HepG2 (cell line): ENCODE measurements at regions not wholly inside any gene's neighbourhood (a gene's known extent, or its start where the extent isn't known, plus 50 kb on each side); places are given as distances from the start of the nearest gene placed in this dataset.

Source experiments
- ATAC-seq: fragments of 200-7000 bp; cut with Tn5 transposase; 3 replicates; pipeline ENCODE4 v1.9.1; 2020; ENCODE audit warnings: mild to moderate bottlenecking, moderate library complexity
- BruUV-seq: library from RNA; stranded (reverse); fragments of 400-500 nt; replicated peaks from 2 replicates; lab custom pipeline; 2021; lab: Mats Ljungman, UMichigan
- CTCF ChIA-PET: fragments of 300-600 bp; formaldehyde crosslinking; extraction: SDS; loops from one replicate; lab custom pipeline; 2021; ENCODE audit warnings: low total read pairs, inconsistent platforms, low intra/inter-chr PET ratio; lab: Yijun Ruan, JAX
- POLR2A ChIA-PET: fragments of 350-600 bp; sonication (Branson Sonifier 250); formaldehyde crosslinking; loops from one replicate; lab custom pipeline; 2020; ENCODE audit warnings: antibody characterized with exemption, inconsistent platforms; lab: Yijun Ruan, JAX
- DNase-seq: peaks from one replicate; pipeline ENCODE4 v3.0.0-alpha.2; 2015; ENCODE audit warnings: low spot score
- FAIRE-seq: peaks from 3 replicates; lab custom pipeline; 2011; peaks lifted over from hg19 to GRCh38; lab: Jason Lieb, UNC
- H2AFZ ChIP-seq: one replicate; pipeline ENCODE4 v1.6.1; 2011; ENCODE audit warnings: low read length, inconsistent platforms
- H3K27ac ChIP-seq: fragments of 300-600 bp; 3 replicates; pipeline ENCODE4 v1.8.0; 2011; ENCODE audit warnings: mixed run types, mild to moderate bottlenecking, mixed read lengths, low read length, inconsistent platforms; ENCODE audit not compliant: insufficient read depth; ENCODE audit errors: extremely low read length
- H3K27me3 ChIP-seq, 2 experiments: fragments of 200-600 bp in 1 of 2; 2 replicates in 1 of 2; 3 replicates in 1 of 2; pipeline versions ENCODE4 v1.6.0 to v1.8.0; 2011; ENCODE audit warnings: low read length in 2 of 2, mild to moderate bottlenecking in 2 of 2, moderate library complexity in 2 of 2, inconsistent platforms in 1 of 2; ENCODE audit not compliant: insufficient read depth in 2 of 2, control insufficient read depth in 1 of 2
- H3K36me3 ChIP-seq, 2 experiments: fragments of 200-600 bp in 1 of 2; replicated peaks in 1 of 2; 2 replicates in 1 of 2; 3 replicates in 1 of 2; pipeline versions ENCODE4 v1.5.1 to v1.8.0; 2011; ENCODE audit warnings: low read length in 2 of 2, inconsistent platforms in 1 of 2; ENCODE audit not compliant: insufficient read depth in 2 of 2, control insufficient read depth in 1 of 2
- H3K4me1 ChIP-seq: 2 replicates; pipeline ENCODE4 v1.5.1; 2012; ENCODE audit warnings: low read length, inconsistent platforms; ENCODE audit not compliant: insufficient read depth
- H3K4me2 ChIP-seq: 2 replicates; pipeline ENCODE4 v1.6.0; 2011; ENCODE audit warnings: low read depth, low read length, inconsistent platforms
- H3K4me3 ChIP-seq, 3 experiments: fragments of 200-600 bp in 1 of 3; sonication (generic), shearing (Covaris generic) in 1 of 3; replicated peaks in 1 of 3; 2 replicates each; pipeline ENCODE4 v1.5.1; 2011 to 2016; ENCODE audit warnings: low read length in 3 of 3, inconsistent platforms in 2 of 3, low read depth in 2 of 3, mild to moderate bottlenecking in 2 of 3, control low read depth in 1 of 3, mixed read lengths in 1 of 3; ENCODE audit not compliant: insufficient read depth in 1 of 3
- H3K79me2 ChIP-seq: one replicate; pipeline ENCODE4 v1.6.1; 2011; ENCODE audit warnings: low read length, inconsistent platforms; ENCODE audit not compliant: insufficient read depth
- H3K9ac ChIP-seq: 2 replicates; pipeline ENCODE4 v1.6.0; 2011; ENCODE audit warnings: mild to moderate bottlenecking, low read depth, low read length, inconsistent platforms; ENCODE audit not compliant: insufficient read depth
- H3K9me3 ChIP-seq: 2 replicates; pipeline ENCODE4 v1.5.1; 2012; ENCODE audit warnings: mild to moderate bottlenecking, low read length
- H4K20me1 ChIP-seq: 2 replicates; pipeline ENCODE4 v1.6.0; 2011; ENCODE audit warnings: inconsistent platforms, mild to moderate bottlenecking, low read length, moderate library complexity; ENCODE audit not compliant: insufficient read depth
- ATF7 ChIP-seq, 2 experiments: fragments of 450-650 bp in 1 of 2; sonication (generic) in 1 of 2; formaldehyde crosslinking in 1 of 2; IDR thresholded peaks; 2 replicates each; pipeline versions ENCODE4 v1.4.0 to v1.6.1; 2016 to 2020; ENCODE audit warnings: antibody characterized with exemption in 1 of 2, mild to moderate bottlenecking in 1 of 2, missing genetic modification reagents in 1 of 2
- CREB1 ChIP-seq, 2 experiments: fragments of 450-650 bp in 1 of 2; IDR thresholded peaks; 2 replicates each; pipeline ENCODE4 v1.6.1; 2016 to 2017; ENCODE audit warnings: control low read depth in 1 of 2, mild to moderate bottlenecking in 1 of 2, missing compliant biosample characterization in 1 of 2, missing genetic modification characterization in 1 of 2
- CREM ChIP-seq, 2 experiments: sonication (generic) in 1 of 2; formaldehyde crosslinking in 1 of 2; IDR thresholded peaks; 2 replicates each; pipeline versions ENCODE4 v1.4.0 to v1.6.1; 2016 to 2020; ENCODE audit warnings: antibody characterized with exemption in 1 of 2, mild to moderate bottlenecking in 1 of 2, missing genetic modification reagents in 1 of 2
- ZBTB33 ChIP-seq: sonication (generic); formaldehyde crosslinking; IDR thresholded peaks from 2 replicates; pipeline ENCODE4 v1.4.0; 2020; ENCODE audit warnings: missing genetic modification reagents
- ZFP1 ChIP-seq: IDR thresholded peaks from 2 replicates; pipeline ENCODE4 v1.6.1; 2016
- WGBS: methylation state at CpG from one replicate; pipeline ENCODE4 v1.1.6; 2017; ENCODE audit warnings: low lambda C conversion rate; 5-methylcytosine and 5-hydroxymethylcytosine counted together
- in situ Hi-C: cut with HindIII; loops from 2 replicates; pipeline ENCODE4 v1.10.0; 2017; ENCODE audit warnings: low pct_unique_long_range_greater_than_20kb; ENCODE audit not compliant: extremely low pct_ligation_motif_present
- intact Hi-C: fragments of 100-400 bp; cut with micrococcal nuclease; formaldehyde crosslinking; loops from one replicate; pipeline ENCODE4 v1.10.0; 2022; ENCODE audit not compliant: unreplicated experiment

DNA sequence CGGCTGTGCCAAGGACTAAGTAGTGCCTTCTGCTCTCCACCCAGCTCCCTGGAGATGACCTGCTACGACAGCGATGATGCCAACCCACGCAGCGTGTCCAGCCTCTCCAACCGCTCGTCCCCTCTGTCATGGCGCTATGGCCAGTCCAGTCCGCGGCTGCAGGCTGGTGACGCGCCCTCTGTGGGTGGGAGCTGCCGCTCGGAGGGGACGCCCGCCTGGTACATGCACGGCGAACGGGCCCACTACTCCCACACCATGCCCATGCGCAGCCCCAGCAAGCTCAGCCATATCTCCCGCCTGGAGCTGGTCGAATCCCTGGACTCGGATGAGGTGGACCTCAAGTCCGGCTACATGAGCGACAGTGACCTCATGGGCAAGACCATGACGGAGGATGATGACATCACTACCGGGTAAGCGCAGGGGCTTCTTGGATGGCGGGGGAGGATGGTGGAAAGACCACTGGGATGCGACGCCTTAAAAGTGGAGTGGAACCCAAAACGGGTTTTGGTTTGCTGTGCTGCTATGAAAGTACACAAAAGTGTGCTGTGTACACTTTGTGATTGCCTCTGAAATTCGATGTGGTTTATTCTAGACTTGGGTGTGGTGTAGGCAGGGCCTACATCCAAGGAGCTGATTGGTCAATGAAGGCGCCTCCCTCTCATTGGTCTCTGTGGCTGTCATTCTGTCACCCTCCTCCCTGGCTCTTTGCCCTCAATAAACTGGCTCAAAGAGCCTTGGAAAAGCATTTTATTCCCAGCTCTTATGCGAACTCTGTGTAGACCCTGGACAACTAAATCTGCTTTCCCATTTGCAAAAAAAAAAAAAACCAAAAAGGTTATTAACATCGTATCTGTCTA is 110.4 kb upstream of the IPO9 start:
- H3K4me3 ChIP-seq: no peak overlapping the region
- no TSS peak for BruUV-seq
- H3K79me2 ChIP-seq: no peaks in the 10 kb centered on the region
- H3K27me3 ChIP-seq: peaks cover 2 to 46% of the 10 kb centered on the region in 2 experiments; a peak in 3 of 5 replicates
- no peak for ATAC-seq
- H3K9ac ChIP-seq: no peak overlapping the region
- H3K36me3 ChIP-seq: no peaks in the 10 kb centered on the region
- TF ChIP-seq ZBTB33 (CRISPR knock-in tag): no peak
- TF ChIP-seq ZFP1: no peak
- TF ChIP-seq ATF7 (IDR thresholded peaks at IDR 0.05): peak; percentile 81
- TF ChIP-seq ATF7 (CRISPR knock-in tag; IDR thresholded peaks at IDR 0.05): no peak
- peak; percentile 69 for TF ChIP-seq CREB1 (IDR thresholded peaks at IDR 0.05)
- TF ChIP-seq CREB1 (CRISPR knock-in tag; IDR thresholded peaks at IDR 0.05): no peak
- TF ChIP-seq CREM (IDR thresholded peaks at IDR 0.05): no peak
- no peak for TF ChIP-seq CREM (CRISPR knock-in tag; IDR thresholded peaks at IDR 0.05)
- no peak overlapping the region for H3K27ac ChIP-seq
- no peaks in the 10 kb centered on the region for H4K20me1 ChIP-seq
- H2AFZ ChIP-seq: no peak overlapping the region
- in situ Hi-C loops: no loop called here
- CTCF ChIA-PET: no interaction called here
- intact Hi-C loops: no loop called here
- no peaks in the 10 kb centered on the region for H3K4me1 ChIP-seq
- FAIRE-seq: no peak
- 57% methylated on average over 17 of the region's 36 CpGs for WGBS
- DNase-seq: no peak
- H3K9me3 ChIP-seq: no peaks in the 10 kb centered on the region
- POLR2A ChIA-PET: no interaction called here
- no peak overlapping the region for H3K4me2 ChIP-seq
